Body of pancreas (tissue), 4 donors: ENCODE measurements at regions not wholly inside any gene's neighbourhood (a gene's known extent, or its start where the extent isn't known, plus 50 kb on each side); places are given as distances from the start of the nearest gene placed in this dataset.

Experiments
- ATAC-seq: fragments of 150-250 bp; one replicate; pipeline ENCODE4 v1.9.1; 2016
- DNase-seq, 4 donors: peaks; one replicate each; pipeline ENCODE4 v3.0.0-alpha.2; 2019
- H3K27ac ChIP-seq, 4 donors: fragments of 200-600 bp; sonication (generic); 1 replicate in 3 of 4; 2 replicates in 1 of 4; pipeline versions ENCODE4 v1.5.1 to v1.6.1; 2016 to 2019; ENCODE audit warnings: mild to moderate bottlenecking in 1 of 4, mixed read lengths in 1 of 4, moderate library complexity in 1 of 4
- H3K27me3 ChIP-seq, 2 donors: fragments of 200-600 bp; sonication (generic); one replicate each; pipeline ENCODE4 v1.6.0; 2016; ENCODE audit warnings: mild to moderate bottlenecking in 1 of 2
- H3K36me3 ChIP-seq, 2 donors: fragments of 200-600 bp; sonication (generic); replicated peaks in 1 of 2; 2 replicates each; pipeline ENCODE4 v1.5.1; 2016; ENCODE audit warnings: low read depth in 2 of 2; ENCODE audit not compliant: insufficient read depth in 1 of 2
- H3K4me1 ChIP-seq: fragments of 200-600 bp; sonication (generic); one replicate; pipeline ENCODE4 v1.6.0; 2016
- H3K4me3 ChIP-seq, 2 donors: fragments of 200-600 bp; sonication (generic); 1 replicate in 1 of 2; 2 replicates in 1 of 2; pipeline ENCODE4 v1.5.1; 2016 to 2019
- H3K9me3 ChIP-seq, 3 donors: fragments of 200-600 bp; sonication (generic); 1 replicate in 2 of 3; 2 replicates in 1 of 3; pipeline ENCODE4 v1.5.1; 2016
- POLR2A ChIP-seq, 3 donors: fragments of 450-650 bp; IDR thresholded peaks; one replicate each; pipeline ENCODE4 v1.6.1; 2016; ENCODE audit warnings: antibody characterized with exemption in 3 of 3, mild to moderate bottlenecking in 2 of 3
- WGBS, 2 donors: methylation state at CpG; one replicate each; pipeline ENCODE4 v1.1.5; 2017; 5-methylcytosine and 5-hydroxymethylcytosine counted together
- intact Hi-C: fragments of 100-400 bp; cut with DNase I; formaldehyde crosslinking; loops from one replicate; pipeline ENCODE4 v1.15.1; 2023
- TF ChIP-seq, protein P1 (sequence below), 7 experiments: fragments of 450-650 bp in 4 of 7; fragments of 200-600 bp in 3 of 7; sonication (generic) in 3 of 7; IDR thresholded peaks; one replicate each; pipeline ENCODE4 v1.5.1; 2016 to 2019; ENCODE audit warnings: antibody characterized with exemption in 7 of 7

DNA sequence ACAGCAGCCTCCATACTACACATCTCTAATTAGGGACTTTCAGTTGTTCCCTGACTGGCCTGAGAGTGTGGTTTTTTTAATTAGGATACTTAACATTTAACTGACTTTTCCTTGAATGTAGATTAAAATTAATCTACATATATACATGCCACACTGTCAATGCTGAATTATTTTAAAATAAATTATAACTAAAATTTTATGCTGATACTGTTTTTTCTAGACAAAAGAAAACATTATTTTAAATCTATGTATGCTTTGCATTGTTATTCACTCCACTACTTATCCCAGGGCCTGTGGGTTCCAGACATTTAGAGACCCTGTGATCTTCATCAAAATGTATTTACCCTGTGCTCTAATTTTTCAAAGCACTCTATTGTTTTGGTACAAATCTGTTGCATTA, 496.0 kb upstream of the MAP2 start:
- intact Hi-C loops = no loop called here
- no peak overlapping the region for H3K4me3 ChIP-seq
- no peaks in the 10 kb centered on the region for H3K36me3 ChIP-seq
- no peak for ATAC-seq
- TF ChIP-seq, protein P1, sequence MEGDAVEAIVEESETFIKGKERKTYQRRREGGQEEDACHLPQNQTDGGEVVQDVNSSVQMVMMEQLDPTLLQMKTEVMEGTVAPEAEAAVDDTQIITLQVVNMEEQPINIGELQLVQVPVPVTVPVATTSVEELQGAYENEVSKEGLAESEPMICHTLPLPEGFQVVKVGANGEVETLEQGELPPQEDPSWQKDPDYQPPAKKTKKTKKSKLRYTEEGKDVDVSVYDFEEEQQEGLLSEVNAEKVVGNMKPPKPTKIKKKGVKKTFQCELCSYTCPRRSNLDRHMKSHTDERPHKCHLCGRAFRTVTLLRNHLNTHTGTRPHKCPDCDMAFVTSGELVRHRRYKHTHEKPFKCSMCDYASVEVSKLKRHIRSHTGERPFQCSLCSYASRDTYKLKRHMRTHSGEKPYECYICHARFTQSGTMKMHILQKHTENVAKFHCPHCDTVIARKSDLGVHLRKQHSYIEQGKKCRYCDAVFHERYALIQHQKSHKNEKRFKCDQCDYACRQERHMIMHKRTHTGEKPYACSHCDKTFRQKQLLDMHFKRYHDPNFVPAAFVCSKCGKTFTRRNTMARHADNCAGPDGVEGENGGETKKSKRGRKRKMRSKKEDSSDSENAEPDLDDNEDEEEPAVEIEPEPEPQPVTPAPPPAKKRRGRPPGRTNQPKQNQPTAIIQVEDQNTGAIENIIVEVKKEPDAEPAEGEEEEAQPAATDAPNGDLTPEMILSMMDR (IDR thresholded peaks at IDR 0.05) = no peak
- no peak for TF ChIP-seq POLR2A (IDR thresholded peaks at IDR 0.05)
- no peaks in the 10 kb centered on the region for H3K4me1 ChIP-seq
- no peak overlapping the region for H3K27ac ChIP-seq
- H3K9me3 ChIP-seq = no peaks in the 10 kb centered on the region
- DNase-seq = no peak
- H3K27me3 ChIP-seq = no peaks in the 10 kb centered on the region

DNA sequence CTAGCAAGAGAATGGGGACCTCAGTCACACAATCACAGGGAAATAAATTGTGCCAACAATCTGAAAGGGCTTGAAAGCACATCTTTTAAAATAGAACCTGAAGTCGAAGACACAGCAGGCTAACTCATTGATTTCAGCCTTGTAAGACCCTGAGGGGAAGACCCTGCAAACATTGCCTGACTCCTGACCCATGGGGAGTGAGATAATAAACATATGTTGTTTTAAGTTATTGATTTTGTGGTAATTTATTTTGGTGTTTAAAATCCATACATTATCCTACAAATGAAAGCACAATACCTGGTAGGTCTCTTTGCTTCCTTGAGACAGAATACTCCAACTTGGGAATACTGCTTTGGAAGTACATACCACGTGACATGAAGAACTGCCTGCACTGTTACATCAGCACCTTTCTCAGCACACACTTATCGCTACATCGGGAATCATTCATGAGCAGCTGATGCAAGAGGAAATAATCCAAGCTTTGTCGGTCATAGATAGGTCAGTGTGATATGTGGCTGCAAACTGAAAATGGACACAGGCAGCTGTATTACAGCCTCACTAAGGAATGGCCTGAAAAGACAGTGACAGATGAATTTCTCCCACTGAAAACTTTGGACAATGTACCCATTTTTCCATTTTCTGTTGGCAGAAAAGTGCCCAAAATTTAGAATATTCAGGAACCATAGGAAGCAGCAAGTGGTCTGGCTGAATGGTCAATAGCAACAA, 494.5 kb upstream of the MAP2 start:
- no peak overlapping the region for H3K27ac ChIP-seq
- H3K4me1 ChIP-seq = no peaks in the 10 kb centered on the region
- no peak for DNase-seq
- no peak for TF ChIP-seq POLR2A (IDR thresholded peaks at IDR 0.05)
- TF ChIP-seq, protein P1 (IDR thresholded peaks at IDR 0.05) = no peak
- intact Hi-C loops = no loop called here
- WGBS, 2 donors = 41 to 46% methylated on average over 5 of the region's 5 CpGs
- H3K27me3 ChIP-seq = no peaks in the 10 kb centered on the region
- H3K9me3 ChIP-seq = no peaks in the 10 kb centered on the region
- H3K4me3 ChIP-seq = no peak overlapping the region
- H3K36me3 ChIP-seq = no peaks in the 10 kb centered on the region
- peak; percentile 24 for ATAC-seq

DNA sequence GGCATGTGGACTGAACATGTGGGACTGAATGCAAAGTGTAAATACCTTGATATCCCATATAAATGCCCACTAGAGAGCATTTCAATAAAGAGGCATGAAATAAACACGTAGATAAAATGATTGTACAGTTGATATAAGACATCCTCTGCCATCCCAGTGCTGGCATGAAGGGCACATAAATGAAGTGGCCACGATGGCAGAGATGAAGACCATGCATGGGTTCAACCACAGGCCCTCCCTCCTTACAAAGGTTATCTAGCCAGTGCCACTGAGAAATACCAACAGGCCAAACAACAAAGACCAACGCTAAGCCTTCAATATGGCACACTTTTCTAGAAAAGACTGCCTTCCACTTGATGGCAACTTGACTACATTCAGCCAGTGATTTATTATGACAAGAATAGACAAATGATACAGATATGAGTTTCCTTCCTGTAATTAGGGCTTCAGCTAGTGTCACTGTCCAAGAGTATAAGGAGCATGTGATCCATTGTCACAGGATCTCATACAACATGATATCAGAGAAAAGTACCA, 493.9 kb upstream of the MAP2 start:
- H3K4me1 ChIP-seq = no peaks in the 10 kb centered on the region
- TF ChIP-seq, protein P1 (IDR thresholded peaks at IDR 0.05) = no peak
- no peak for TF ChIP-seq POLR2A (IDR thresholded peaks at IDR 0.05)
- no peak overlapping the region for H3K27ac ChIP-seq
- DNase-seq = no peak
- H3K27me3 ChIP-seq = no peaks in the 10 kb centered on the region
- 85 to 88% methylated on average over 3 of the region's 3 CpGs for WGBS, 2 donors
- no peaks in the 10 kb centered on the region for H3K9me3 ChIP-seq
- intact Hi-C loops = no loop called here
- H3K36me3 ChIP-seq = no peaks in the 10 kb centered on the region
- ATAC-seq = no peak
- H3K4me3 ChIP-seq = no peak overlapping the region

DNA sequence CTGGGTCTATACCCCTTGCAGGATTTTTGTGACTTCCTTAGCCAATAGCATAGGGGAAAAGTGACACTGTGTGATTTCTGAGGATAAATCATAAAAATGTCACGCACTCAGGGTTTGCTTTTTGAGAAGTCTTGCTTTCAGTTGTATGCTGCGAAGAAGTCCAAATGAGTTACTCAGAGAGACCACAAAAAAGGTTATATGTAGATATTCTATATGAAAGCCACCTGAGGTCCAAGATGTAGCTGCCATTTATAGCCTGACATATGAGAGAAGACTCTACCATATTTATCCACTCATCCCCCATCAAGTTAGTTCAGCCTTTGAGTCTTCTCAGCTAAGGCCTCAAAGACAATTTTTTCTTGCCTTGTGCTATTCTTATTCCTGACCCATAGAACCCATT, 488.3 kb upstream of the MAP2 start:
- TF ChIP-seq, protein P1 (IDR thresholded peaks at IDR 0.05) = no peak
- TF ChIP-seq POLR2A (IDR thresholded peaks at IDR 0.05) = no peak
- no peak overlapping the region for H3K4me3 ChIP-seq
- ATAC-seq (no peak), DNase-seq (no peak)
- H3K27me3 ChIP-seq = no peaks in the 10 kb centered on the region
- intact Hi-C loops = no loop called here
- 86 to 98% methylated on average over 2 of the region's 2 CpGs for WGBS, 2 donors
- no peaks in the 10 kb centered on the region for H3K4me1 ChIP-seq
- H3K36me3 ChIP-seq = no peaks in the 10 kb centered on the region
- H3K27ac ChIP-seq = no peak overlapping the region
- no peaks in the 10 kb centered on the region for H3K9me3 ChIP-seq

DNA sequence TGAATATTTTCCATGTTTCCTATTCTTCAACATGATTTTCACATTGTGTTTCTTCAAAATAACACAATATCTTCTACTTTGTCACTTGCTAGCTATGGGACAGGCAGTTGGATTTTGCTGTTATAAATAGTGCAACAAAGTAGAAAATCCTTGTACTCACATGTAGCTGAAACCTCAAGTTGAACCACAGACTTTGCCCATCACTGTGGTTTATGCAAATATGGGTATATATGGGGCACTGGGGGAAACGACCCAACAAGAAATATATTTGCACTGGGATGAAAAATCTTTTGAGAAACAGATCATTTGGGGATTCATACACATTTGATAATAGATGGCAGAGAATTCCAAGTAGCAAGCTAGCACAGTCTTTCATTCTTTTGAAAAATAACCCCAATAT, 486.3 kb upstream of the MAP2 start:
- TF ChIP-seq, protein P1 (IDR thresholded peaks at IDR 0.05) = no peak
- no peak for TF ChIP-seq POLR2A (IDR thresholded peaks at IDR 0.05)
- ATAC-seq = no peak
- no peak overlapping the region for H3K4me3 ChIP-seq
- no peaks in the 10 kb centered on the region for H3K36me3 ChIP-seq
- no peaks in the 10 kb centered on the region for H3K4me1 ChIP-seq
- H3K9me3 ChIP-seq = no peaks in the 10 kb centered on the region
- no peak for DNase-seq
- H3K27me3 ChIP-seq = no peaks in the 10 kb centered on the region
- 30 to 31% methylated on average over 1 of the region's 1 CpG for WGBS, 2 donors
- H3K27ac ChIP-seq = no peak overlapping the region
- intact Hi-C loops = no loop called here
